Forelimb muscle (tissue), 1 donor: ENCODE measurements at regions not wholly inside any gene's neighbourhood (a gene's known extent, or its start where the extent isn't known, plus 50 kb on each side); places are given as distances from the start of the nearest gene placed in this dataset.
A peak's percentile ranks its signal among the peaks of the same experiment; 100 is the strongest.

ENCODE experiments used
- DNase-seq: peaks from one replicate; pipeline ENCODE4 v3.0.0-alpha.2; 2013; ENCODE audit warnings: low read depth

DNA sequence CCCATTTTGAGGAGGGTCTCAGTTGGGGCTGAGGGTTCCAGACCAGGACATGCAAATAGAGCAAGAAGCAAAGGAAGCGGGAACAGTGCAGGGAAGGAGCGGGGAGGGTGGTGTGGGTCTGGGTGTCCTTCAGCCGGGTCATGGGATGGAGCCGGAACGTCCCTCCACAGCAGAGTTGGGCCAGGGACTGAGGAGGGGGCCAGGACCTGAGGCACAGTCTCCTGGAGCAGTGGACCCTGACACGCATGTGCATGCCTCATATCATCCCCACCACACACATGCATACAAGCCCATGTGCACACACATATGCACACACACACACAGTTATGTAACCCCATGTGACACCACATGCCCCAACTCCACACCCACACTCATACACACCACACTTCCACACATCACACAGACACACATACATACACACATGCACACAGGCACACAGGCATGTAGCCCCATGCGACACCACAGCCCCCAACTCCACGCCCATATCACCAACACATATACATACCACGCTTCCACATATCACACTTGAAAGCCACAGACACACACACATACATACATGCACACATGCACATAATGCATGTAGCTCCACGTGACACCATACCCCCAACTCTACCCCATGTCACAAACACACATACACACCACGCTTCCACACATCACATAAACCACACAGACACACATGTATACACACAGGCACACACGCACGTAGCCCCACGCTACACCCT, 1026.6 kb downstream of the BRD1 start:
- no peak for DNase-seq

DNA sequence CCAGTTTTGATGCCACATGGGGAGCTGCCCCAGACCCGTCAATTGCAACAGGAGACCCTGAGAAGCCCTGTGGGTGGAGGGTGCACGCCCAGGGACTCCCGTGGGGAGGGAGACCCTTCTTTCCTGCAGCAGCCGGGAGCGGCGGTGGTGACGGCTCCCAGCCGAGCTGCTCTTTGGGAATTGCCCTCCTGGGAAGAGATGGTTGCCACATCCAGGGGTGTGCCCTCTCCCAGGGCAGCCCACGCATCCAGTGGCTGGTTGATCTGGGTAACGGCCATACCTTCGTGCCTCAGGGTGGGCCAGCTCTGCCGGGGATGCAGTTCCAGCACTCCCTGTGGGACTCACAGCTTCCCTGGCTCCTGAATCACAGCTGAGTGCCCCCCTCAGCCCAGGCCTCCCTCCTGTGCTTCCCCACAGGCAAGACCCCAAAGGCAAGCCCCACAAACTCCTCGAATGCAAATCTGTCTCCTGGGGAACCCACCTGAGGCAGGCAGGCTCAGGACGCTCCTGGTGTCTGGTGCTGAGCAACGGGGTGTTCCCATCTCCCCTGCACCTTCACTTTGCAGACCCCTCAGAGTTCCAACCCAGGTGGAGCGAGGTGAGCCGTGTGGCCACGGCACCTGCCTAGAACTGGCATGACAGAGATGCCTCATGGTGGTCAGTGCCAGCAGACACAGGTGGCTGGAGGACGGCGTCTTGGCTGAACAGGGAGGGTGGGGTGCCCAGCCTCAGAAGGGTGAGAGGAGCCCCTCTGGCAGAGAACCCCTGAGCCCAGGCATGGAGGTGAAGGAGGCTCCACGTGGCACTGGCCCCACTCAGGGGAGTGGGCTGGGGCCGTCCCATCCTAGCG, 1027.4 kb downstream of the BRD1 start:
- no peak for DNase-seq

DNA sequence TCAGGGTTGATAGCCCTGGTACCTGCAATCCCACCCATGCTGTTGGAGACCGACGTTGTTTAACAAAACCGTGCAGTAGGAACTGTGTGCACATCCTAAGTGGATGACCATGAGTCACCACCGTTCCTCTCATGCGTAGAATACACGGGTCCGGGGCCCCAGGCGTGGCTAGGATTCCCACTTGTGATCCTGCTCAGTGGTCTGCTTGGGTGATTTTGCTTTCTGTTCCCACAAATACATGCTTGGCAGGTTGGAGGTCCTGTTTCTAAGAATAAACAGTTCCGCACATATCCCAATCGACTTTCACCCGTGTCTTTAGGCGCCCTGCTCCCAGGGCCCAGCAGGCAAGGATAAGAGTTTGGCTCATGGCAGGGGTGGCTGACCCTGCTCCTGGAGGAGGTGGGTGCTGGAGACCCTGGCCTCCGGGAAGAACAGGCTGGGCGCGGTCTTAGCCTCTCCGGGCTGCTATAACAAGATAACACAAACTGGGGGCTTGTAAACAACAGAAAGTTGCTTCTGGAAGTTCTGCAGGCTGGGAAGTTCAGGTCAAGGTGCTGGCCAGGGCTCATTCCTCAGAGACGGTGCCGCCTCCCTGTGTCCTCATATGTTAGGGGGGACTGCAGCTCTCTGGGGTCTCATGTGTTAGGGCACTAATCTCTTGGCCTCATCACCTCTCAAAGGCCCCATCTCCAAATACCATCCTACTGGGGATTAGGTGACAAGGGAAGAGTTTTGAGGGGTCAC, 1028.3 kb downstream of the BRD1 start:
- DNase-seq, result no peak

DNA sequence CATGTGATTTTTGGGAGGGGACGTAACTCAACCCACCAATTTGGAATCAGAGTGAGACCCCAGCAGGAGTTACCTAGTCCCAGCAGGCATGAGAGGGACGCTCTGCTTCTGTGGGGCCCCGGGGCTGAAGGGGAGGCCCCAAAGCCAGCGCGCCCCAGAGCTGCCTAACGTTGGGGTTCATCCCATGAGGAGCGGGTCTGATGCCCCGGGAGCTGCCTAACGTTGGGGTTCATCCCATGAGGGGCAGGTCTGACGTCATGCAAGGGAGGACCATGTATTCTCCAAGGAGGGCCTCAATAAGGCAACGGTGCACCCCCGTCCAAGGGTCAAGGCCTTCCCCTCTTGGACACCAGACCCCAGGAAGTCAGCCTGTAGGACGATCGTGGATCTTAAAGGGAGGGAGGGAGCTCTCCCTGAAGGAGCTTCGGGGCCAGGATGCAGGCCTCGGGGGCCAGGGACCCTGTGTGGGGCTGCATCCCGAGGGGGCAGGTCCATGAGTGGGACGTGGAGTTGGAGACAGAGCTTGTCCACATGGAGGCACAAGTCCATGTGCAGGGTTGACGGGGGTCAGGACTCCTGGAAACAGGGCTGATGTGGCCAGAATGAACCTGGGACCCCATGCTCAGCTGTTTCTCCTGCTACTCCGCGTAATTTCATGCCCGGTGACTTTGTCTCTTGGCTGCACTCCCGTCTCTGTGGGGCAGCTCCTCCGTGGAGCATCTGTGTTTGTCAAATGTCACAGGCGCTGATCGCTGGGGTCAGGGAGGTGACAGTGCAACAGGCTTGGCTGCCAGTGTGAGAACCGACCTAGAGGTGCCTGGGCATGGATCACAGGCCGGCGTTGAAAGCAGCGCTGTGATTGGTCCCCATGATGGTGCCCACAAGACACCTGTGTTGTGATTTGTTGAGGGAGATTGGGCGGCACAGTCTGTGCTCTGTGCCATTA, 1029.1 kb downstream of the BRD1 start:
- no peak for DNase-seq

DNA sequence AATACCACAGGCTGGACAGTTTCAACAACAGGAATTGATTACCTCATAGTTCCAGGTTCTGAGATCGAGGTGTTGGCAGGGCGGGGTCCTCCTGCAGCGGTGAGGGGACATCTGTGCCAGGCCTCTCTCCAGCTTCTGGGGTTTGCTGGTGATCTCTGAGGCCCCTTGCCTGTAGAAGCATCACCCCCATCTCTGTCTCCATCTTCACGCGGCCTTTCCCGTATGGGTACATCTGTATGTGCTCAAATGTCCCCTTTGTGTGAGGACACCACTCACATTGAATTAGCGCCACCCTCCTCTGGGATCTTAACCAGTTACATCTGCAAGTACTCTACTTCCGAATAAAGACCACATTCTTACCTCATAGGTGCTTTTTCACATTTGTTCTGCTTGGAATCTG, 1029.9 kb downstream of the BRD1 start:
- DNase-seq, result no peak

DNA sequence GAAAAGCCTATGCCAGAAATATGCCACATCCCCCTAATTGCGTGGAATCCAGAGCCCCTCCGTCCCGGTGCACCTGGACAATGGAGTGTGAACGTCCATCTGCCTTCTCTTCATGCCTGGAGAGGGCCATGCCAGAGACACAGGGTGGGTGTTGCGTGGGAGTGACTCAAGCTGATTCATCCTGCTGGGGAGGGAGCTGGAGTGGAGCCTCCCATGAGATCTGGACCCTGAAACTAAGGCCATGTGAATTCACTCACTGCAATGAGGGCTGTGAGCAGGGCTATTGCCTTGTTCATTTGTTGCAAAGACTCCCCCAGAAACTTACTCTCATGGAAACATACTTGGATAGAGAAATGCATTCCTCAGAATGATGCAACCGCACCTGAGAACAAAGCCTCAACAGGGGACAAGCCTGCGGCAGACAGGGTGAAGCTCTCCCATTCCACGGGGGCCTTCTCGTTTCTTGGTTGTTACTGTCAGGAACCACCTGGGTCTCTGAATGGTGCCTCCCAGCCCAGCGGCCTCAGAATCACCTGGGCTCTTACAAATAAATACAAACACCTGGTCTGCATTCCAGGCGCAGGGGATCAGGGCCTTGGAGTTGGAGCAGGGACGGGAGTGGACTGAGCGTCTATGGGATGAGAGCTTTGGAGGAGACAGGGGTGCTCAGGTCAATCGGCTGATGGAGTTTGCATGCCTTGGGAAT, 1031.2 kb downstream of the BRD1 start:
- DNase-seq, result no peak

DNA sequence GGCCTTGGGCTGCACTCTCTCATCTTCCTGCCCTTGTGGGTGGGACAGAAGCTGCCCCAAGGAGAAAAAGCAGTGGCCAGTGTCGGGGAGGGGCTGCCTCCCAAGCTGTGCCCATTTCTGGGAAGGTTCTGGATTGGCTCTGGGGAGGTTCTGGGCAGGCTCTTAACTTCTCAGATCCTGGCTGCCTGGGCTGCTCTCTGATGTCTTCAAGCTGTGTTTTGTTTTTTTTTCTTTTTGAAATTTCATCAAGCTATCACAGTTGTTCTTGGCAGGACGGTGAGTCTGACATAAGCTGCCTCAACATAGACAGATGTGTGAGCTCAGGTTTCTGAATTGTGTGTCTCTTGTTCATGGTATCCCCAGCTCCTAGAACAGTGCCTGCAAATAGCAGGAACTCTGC, 1032.0 kb downstream of the BRD1 start:
- peak; percentile 32 for DNase-seq

DNA sequence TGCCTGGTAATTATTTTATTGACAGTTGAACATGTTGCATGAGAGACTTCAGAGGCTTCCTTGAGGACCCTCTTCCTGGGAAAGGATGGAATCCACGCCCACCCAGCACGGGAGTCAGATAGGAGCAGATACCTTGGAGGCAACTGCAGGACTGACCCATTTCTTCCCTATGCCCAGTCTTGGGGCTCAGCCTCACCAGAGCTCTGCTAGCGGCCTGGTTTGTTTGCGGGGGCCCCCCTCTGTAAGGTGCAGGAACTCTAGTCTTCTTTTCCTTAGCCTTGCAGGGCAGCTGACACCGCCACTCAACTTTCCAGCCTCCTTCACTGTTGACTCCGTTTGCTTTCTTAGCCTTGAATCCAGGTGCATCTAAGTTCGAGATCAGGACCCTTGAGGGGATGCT, 1032.8 kb downstream of the BRD1 start:
- no peak for DNase-seq

DNA sequence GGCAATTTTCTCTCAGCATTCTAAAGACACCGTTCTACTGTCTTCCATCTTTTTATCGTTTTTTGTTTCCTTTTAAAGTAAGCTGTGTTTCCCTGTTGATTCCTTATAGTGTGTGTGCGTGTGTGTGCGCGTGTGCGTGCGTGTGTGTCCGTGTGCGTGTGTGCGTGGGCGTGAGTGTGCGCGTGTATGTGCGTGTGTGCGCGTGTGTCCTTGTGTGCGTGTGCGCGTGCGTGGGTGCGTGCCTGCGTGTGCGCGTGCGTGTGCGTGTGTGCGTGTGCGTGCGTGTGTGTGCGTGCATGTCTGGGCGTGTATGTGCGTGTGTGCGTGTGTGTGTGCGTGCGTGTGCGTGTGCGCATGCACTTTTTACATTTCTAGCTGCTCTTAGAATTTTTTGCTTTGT, 1033.7 kb downstream of the BRD1 start:
- no peak for DNase-seq

DNA sequence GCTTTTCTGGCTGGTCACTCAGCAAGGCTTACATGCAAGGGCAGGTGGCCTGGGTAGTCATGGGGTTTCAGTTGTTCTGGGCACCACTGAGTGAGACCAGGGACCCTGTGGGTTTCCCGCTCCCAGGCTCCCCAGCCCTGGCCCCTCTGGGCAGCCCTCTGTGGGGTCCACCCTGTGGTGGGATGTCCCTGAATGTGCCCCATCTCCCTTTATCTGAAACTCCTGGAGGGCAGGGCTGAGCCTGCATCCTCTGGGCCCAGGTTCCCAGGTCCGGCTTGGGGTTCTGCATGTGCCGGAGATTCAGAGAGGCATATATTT, 1041.0 kb downstream of the BRD1 start:
- no peak for DNase-seq

DNA sequence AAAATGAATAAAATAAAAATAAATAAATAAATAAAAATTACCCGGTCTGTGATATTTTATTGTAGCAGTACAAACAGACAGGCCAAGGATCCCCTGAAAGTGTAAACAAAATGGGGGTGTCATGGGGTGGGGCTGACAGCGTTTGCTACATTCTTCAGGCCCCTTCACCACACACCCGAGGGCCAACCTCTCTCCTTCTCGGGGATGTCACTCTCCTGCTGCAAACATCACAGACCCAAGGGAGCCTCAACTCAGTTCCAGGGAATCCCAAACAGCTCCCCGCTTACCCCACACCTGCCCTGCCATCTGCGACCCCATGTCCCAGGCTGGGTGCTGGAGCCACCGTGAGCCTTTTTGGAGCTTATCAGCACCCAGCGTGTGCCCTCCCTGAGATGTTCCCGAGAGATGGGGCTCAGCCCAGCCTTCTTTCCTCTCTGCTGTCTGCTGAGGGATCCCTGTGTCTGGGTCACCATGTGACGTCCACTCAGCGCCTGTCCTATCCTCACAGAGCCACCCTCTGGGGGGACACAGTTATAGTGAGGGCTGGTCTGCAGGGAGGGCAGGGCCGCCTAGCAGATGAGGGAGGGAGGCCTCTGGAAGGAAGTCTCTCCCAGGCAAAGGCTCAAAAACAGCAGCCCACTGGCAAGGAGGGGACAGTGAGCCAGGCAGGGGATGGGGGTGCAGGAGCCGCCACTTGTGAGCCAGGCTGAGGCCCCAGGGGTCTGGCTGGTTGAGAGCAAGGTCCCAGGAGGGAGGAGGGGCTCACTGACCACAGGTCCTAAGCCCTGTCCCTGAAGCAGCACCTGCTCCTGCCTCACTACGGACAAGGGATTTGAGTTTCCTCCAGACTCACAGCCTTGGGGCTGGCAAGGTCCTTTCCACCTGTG, 1041.6 kb downstream of the BRD1 start:
- DNase-seq, result no peak

DNA sequence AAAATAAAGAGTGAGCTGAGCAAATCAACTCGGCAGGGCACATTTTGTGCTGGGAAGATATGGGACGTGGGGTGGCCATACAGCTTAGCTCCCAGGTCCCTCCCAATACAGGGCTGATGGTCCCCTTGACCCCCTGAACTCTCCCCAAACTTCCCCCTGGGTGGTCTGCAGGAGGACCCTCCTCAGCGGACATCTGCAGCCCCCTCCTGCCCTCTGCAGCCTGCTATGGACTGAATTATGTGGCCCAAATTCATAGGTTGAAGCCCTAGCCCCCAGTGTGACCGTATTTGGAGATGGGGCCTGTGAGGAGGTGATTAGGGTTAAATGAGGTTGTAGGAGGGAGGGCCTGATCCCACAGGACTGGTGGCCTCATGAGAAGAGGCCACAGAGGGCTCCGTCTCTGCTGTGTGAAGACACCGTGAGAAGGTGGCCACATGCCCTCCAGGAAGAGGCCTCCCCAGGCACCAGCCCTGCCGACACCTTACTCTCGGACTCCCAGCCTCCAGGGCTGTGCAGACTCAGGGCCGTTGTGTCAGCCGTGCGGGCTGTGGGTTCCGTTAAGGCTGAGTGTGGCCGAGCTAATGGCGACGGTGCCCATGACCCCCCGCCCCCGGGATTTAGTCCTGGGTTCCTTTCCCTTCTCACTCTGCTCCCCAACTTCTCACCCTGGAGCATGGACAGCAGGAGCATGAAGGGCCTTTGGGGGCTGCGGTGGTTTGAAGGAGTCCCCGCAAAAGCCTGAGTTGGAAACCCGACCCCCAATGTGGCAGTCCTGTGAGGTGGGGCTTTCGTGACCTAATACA, 1042.8 kb downstream of the BRD1 start:
- DNase-seq, result no peak

DNA sequence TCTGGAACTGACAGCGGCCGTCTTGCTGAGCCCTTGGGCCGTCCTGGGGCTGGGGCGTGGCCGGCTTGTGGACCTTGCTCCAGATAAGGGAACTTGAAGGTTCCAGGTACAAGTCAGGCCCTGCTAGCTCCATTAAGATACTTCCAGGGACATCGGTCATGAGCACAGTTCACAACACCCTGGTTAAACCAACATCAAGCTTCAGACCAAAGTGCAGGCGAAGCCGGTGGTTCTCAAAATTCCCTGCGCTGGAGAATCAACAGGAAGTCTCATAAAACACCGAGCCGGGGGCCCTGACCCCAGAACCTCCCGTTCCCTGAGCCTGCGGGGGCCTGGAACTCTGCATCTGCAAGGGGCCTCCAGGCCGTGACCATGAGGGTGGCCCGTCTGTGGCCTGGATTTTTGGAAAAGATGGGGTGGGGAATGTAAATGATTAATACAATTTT, 1043.8 kb downstream of the BRD1 start:
- no peak for DNase-seq

DNA sequence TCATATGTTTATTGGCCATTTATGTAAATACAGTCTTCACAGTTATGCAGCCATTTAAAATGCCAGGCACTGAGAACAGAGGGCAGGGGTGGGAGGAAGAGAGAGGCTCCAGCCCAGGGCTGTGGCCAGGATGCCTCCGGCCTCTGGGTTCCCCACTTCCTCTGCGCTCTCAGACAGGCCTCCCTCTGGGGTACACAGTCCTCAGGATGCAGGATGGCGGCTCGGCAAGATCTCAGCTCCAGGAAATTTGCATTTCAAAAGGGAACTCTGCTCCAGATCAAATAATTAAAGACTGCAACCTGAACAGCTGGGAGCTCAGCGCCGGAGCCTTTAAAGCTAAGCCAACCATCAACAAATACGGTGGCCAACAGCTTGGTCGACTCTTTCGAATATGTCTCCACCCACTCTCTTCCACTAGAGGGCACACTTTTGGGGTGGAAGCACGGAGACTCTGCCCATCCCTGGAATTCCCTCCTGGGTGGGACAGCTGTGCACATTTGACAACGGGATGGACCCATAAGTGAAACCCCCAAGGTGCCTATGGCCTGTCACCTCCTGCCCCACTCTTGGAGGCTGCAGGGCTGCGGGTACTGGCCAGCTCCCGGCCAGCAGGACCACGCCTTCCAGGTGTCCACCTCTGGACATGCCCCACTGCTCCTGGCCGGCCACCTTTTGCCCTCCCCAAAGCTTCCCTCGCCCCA, 1044.7 kb downstream of the BRD1 start:
- no peak for DNase-seq

DNA sequence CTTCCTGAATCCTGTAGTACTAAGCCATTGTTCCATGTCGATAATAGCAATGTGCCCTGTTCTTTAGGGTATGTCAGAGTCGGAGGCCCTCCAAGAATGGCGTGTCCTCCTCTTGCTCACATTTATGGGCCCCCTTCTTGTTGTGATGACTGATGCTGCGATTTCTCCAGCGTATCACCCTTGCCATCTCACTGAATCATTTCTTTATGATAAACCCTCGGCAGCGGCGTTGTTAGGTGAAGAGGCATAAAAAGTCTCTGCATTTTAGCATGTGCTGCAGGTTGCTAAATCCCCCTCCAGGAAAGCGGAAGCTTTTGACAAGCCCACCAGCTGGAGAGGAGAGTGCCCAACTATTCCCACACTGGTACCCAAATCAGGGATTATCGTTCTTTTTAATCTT, 1045.3 kb downstream of the BRD1 start:
- DNase-seq, result no peak

DNA sequence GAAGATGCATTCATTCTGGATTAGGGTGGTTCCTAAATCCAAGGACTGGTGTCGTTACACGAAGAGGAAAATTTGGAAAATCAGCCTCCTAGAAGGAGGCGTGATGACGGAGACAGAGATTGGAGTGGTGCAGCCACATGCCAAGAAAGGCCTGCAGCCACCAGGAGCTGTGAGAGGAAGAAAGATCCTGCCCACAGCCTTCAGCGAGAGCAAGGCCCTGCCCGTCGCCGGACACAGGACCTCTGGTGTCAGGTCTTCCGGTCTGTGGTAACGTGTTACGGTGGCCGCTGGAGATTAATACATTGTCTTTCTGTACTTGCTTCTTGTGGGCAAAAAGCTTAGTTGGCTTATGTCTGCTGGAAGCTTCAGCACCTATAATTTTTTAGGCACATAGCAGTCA, 1045.8 kb downstream of the BRD1 start:
- no peak for DNase-seq

DNA sequence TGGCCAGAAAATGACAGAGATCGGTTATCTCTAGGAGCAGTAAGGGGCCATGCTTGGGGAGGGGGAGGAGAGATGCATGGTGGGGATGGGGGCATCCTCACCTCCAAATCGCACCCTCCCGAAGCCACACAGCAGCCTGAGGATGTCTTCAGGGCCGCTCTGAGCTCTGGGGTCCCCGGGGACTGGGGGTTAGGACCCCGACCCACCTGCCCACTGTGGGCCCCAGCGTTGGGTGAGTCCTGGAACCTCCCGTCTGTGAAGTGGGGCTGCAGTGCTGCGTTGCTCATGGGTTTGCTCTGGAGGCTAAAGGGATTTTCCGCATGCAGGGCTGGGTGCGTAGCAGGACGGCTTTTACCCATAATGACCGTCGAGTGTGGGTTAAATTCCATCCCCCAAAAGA, 1046.3 kb downstream of the BRD1 start:
- DNase-seq, result no peak

DNA sequence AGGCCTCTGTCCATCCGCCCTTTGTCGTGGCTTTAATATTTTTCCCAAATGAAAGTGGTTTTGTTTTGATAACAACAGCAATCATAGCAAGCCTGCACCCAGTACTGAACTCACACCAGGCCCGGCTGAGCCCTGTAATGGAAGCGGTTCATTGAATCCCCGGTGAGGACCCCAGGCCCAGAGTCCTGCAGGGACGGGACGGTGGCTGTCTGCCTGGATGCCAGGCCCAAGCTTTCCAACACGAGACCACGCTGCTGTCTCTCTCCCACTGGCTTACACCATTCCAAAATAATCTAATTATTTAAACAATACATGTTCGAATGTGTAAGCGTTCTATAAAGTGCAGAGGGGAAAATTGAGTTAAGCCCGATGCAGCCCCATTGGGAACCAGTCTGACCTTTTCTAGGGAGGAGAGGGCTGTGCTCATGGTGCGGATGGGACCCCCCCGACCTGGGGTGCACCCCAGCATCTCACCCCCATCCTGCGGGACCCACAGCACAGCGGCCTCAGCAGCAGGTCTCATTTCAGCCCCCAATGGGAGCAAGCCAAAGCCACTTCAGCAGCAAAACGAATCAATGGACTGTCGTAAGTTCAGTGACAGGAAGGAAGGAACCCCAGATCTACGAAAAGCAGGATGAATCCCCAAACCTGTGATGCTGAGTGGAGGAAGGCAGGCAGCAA, 1046.9 kb downstream of the BRD1 start:
- no peak for DNase-seq
